IPS-15b (cell line): ENCODE measurements at regions not wholly inside any gene's neighbourhood (a gene's known extent, or its start where the extent isn't known, plus 50 kb on each side); places are given as distances from the start of the nearest gene placed in this dataset.

Experiments
- H3K27me3 ChIP-seq: one replicate; pipeline ENCODE4 v1.6.1; 2013; ENCODE audit warnings: low read length; ENCODE audit not compliant: control insufficient read depth, insufficient read depth
- H3K36me3 ChIP-seq: one replicate; pipeline ENCODE4 v1.6.1; 2013; ENCODE audit warnings: low read length; ENCODE audit not compliant: control insufficient read depth, insufficient read depth
- H3K4me1 ChIP-seq: one replicate; pipeline ENCODE4 v1.6.1; 2013; ENCODE audit warnings: mild to moderate bottlenecking, low read length; ENCODE audit not compliant: control insufficient read depth, insufficient read depth
- H3K4me3 ChIP-seq: one replicate; pipeline ENCODE4 v1.5.1; 2013; ENCODE audit warnings: low read depth, low read length
- H3K9ac ChIP-seq: one replicate; pipeline ENCODE4 v1.6.1; 2013; ENCODE audit warnings: low read depth, mild to moderate bottlenecking, low read length
- H3K9me3 ChIP-seq: one replicate; pipeline ENCODE4 v1.6.1; 2013; ENCODE audit warnings: mild to moderate bottlenecking, low read length; ENCODE audit not compliant: control insufficient read depth, insufficient read depth

GRCh38 chr12:90631591-90632212 lies 323.3 kb downstream of the CCER1 start:
- Histone ChIP-seq H3K36me3 (no peaks in the 10 kb centered on the region), H3K4me1 (no peaks in the 10 kb centered on the region), H3K9me3 (no peaks in the 10 kb centered on the region), H3K27me3 (no peaks in the 10 kb centered on the region), H3K4me3 (no peak overlapping the region), H3K9ac (no peak overlapping the region)

DNA sequence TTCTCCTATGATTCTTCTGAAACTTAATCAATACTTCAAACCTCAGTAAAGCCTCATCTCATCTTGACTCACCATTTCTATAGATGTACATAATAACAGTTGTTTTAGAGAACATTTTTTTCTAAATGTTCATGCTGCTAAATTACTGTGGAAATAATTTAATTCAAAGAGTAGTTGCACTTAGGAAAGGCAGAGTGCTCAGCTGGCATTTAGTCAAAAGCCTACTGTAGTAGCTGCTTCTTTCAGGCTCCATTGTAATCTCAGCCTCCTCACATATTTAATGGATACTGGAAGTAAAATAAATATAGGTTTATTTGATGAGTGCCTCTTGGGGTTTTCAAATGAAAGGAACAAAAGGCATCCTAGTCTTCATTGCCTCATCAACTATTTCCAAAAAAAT lies 325.0 kb downstream of the CCER1 start:
- Histone ChIP-seq H3K4me3 (no peak overlapping the region), H3K4me1 (no peaks in the 10 kb centered on the region), H3K27me3 (no peaks in the 10 kb centered on the region), H3K9me3 (no peaks in the 10 kb centered on the region), H3K9ac (no peak overlapping the region), H3K36me3 (no peaks in the 10 kb centered on the region)

DNA sequence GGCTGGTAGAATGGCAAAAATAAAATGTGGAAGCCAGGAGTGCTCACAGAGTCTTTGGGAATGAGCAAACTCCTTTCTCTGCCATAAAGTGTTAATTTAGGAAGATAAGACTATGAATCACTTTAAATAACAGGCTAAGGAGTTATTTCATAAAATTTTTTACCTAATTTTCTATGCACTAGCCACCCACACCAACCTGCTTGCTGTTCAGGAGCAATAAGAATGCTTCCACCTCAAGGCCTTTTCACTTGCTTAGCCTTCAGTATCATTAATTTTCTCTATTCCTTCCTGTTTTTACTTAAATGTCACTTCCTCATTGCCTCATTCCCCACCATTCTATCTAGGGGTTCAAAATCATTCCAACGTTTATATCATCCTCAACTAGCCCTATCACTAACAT lies 326.8 kb downstream of the CCER1 start:
- Histone ChIP-seq H3K36me3 (no peaks in the 10 kb centered on the region), H3K4me3 (no peak overlapping the region), H3K9me3 (no peaks in the 10 kb centered on the region), H3K27me3 (no peaks in the 10 kb centered on the region), H3K4me1 (no peaks in the 10 kb centered on the region), H3K9ac (no peak overlapping the region)

DNA sequence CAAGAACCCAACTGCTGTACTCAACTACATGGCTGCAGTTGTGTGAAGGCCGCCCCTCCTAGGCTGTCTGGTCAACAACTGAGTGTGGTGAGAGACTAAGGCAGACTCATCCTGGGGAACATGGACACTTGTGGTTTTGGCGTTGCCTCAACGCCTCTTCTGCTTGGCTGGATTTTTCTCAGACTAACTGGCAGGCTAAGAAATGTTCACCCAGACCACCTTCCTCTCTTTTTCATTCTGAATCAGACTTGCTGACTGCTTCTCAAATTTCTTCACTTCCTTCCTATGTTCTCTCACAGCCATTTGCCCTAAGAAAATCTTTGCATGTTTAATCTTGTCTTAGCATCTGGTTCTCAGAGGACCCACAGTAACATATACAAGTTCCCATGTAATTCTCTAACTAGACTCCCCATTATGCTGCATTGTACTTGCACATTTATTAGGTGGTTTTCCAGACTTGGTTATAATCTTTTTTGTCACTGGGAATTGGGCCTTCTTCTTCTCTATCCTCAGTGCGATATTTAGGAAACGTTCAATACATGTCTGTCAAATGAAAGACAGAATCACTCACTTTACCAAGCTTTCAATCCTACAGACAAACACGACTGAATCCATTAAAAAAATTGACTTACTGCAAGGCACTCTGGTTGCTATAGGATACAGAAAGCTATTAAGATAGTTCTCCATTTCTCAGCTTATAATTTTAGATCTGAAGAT lies 327.6 kb downstream of the CCER1 start:
- H3K4me1 ChIP-seq: no peaks in the 10 kb centered on the region
- no peaks in the 10 kb centered on the region for H3K9me3 ChIP-seq
- no peaks in the 10 kb centered on the region for H3K27me3 ChIP-seq
- no peaks in the 10 kb centered on the region for H3K36me3 ChIP-seq
- H3K9ac ChIP-seq: no peak overlapping the region
- no peak overlapping the region for H3K4me3 ChIP-seq

- Histone ChIP-seq H3K27me3 (no peaks in the 10 kb centered on the region), H3K9ac (no peak overlapping the region), H3K9me3 (no peaks in the 10 kb centered on the region), H3K4me1 (no peaks in the 10 kb centered on the region), H3K4me3 (no peak overlapping the region), H3K36me3 (no peaks in the 10 kb centered on the region)
Observed at GRCh38 chr12:90622431-90622830, 332.5 kb downstream of the CCER1 start.

DNA sequence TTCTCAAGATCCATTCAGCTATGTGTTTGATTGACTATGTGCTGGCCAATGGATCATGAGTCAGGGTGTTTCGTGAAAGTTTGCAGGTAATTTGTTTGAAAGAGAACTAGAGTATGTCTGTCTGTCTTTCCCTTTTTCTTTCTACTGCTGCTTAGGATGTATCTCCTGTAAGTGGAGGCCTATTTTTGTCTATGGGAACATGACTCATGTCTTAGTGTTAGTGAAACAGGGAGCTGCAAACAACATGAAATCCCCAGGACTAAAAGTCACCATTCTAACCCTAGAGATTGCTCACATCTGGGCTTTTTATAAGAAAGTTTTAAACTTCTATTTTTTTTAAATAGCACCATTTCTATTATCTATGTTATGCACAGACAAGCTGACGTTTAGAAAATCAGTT lies 333.0 kb downstream of the CCER1 start:
- no peaks in the 10 kb centered on the region for H3K4me1 ChIP-seq
- H3K36me3 ChIP-seq: no peaks in the 10 kb centered on the region
- H3K27me3 ChIP-seq: no peaks in the 10 kb centered on the region
- H3K4me3 ChIP-seq: no peak overlapping the region
- no peak overlapping the region for H3K9ac ChIP-seq
- no peaks in the 10 kb centered on the region for H3K9me3 ChIP-seq

GRCh38 chr12:90619943-90620342 lies 335.0 kb downstream of the CCER1 start:
- Histone ChIP-seq H3K27me3 (no peaks in the 10 kb centered on the region), H3K9ac (no peak overlapping the region), H3K4me3 (no peak overlapping the region), H3K9me3 (no peaks in the 10 kb centered on the region), H3K36me3 (no peaks in the 10 kb centered on the region), H3K4me1 (no peaks in the 10 kb centered on the region)

GRCh38 chr12:90618586-90618985 lies 336.4 kb downstream of the CCER1 start:
- Histone ChIP-seq H3K9ac (no peak overlapping the region), H3K9me3 (no peaks in the 10 kb centered on the region), H3K4me3 (no peak overlapping the region), H3K27me3 (no peaks in the 10 kb centered on the region), H3K4me1 (no peaks in the 10 kb centered on the region), H3K36me3 (no peaks in the 10 kb centered on the region)

GRCh38 chr12:90611891-90612290 lies 343.1 kb downstream of the CCER1 start:
- Histone ChIP-seq H3K4me1 (no peaks in the 10 kb centered on the region), H3K4me3 (no peak overlapping the region), H3K36me3 (no peaks in the 10 kb centered on the region), H3K9me3 (no peaks in the 10 kb centered on the region), H3K27me3 (no peaks in the 10 kb centered on the region), H3K9ac (no peak overlapping the region)

DNA sequence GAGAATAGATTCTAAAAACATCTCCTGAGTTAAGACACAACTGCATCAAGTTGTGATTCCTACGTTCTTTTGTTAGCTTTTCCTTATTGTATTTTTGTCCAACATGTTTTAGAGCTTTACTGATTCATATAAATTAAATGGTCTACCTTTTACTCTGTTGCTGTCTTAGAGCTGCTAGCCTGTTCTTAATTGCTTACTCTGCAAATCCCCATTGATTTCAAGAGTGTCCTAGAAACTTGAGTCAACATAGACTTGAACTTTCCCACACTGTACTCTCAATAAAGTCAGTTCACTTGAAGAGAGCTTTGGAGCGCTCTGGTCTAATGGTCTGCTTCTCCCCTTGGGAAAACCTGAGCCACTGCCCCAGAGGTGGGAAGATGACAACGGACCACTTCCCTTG lies 343.9 kb downstream of the CCER1 start:
- Histone ChIP-seq H3K9ac (no peak overlapping the region), H3K9me3 (no peaks in the 10 kb centered on the region), H3K4me3 (no peak overlapping the region), H3K36me3 (no peaks in the 10 kb centered on the region), H3K27me3 (no peaks in the 10 kb centered on the region), H3K4me1 (no peaks in the 10 kb centered on the region)

DNA sequence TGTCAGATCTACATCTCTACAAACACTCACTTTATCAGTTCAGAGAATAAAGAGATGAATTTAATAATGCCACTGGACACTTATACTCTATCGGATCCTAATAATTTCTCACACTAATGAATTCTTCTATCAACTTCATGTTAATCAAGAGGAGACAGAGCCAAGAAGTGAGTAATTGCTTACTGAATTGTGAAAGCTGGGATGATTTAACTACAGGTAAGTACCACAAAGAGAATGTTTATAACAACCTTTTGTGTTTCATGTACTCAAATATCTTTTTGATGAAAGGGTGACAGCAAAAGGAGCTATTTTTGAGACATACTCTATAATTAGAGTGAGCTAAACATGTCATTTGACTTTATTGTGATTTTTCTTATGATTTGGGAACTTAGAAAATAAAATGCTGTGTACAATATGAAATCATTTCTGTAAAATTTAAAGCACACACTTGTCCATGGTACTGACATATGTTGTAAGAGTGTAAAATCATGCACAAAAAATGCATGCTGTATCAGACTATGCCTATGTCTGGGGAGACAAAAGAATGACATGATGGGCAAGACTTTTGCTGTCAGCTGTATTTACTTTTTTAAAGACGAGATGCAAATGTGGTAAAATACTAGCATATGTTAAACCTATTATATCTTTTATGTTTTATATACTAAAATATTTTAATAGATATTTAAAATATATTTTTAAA lies 361.2 kb downstream of the CCER1 start:
- H3K9me3 ChIP-seq: no peaks in the 10 kb centered on the region
- H3K4me1 ChIP-seq: no peaks in the 10 kb centered on the region
- H3K9ac ChIP-seq: no peak overlapping the region
- H3K4me3 ChIP-seq: no peak overlapping the region
- no peaks in the 10 kb centered on the region for H3K36me3 ChIP-seq
- H3K27me3 ChIP-seq: no peaks in the 10 kb centered on the region

DNA sequence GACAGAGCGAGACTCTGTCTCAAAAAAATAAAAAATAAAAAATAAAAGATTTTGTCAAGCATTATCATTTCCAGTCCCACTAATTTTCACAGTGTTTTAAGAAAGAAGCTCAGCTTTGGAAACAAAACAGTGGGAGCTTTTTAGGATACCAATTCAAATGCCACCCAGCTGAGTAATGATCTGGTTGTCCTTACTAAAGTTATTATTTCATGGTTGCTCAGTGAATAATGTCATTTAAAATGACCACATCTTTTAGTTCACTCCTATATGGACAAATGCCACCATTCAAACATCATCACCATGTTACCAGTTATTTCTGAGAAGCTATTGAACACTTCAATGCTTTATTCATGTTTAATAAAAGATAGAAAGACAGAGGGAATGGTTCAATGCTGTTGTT lies 365.0 kb downstream of the CCER1 start:
- no peaks in the 10 kb centered on the region for H3K36me3 ChIP-seq
- no peaks in the 10 kb centered on the region for H3K9me3 ChIP-seq
- H3K27me3 ChIP-seq: no peaks in the 10 kb centered on the region
- H3K9ac ChIP-seq: no peak overlapping the region
- no peak overlapping the region for H3K4me3 ChIP-seq
- H3K4me1 ChIP-seq: no peaks in the 10 kb centered on the region
